Stimulated activated CD8-positive, alpha-beta memory T cell treated with anti-CD3 and anti-CD28 coated beads, Interleukin-15, amount 100 ng/mL, for 4 hours (primary cell): ENCODE measurements at regions not wholly inside any gene's neighbourhood (a gene's known extent, or its start where the extent isn't known, plus 50 kb on each side); places are given as distances from the start of the nearest gene placed in this dataset.

Experiments used
- DNase-seq, 2 donors: peaks; one replicate each; pipeline ENCODE4 v3.0.0-alpha.2; 2020; ENCODE audit warnings: low read depth in 2 of 2

GRCh38 chr6:43983191-43983590 lies 144.1 kb downstream of the MRPL14 start:
- no peak for DNase-seq

GRCh38 chr6:43982084-43982625 lies 145.1 kb downstream of the MRPL14 start:
- no peak for DNase-seq

GRCh38 chr6:43981363-43981990 lies 145.8 kb downstream of the MRPL14 start:
- no peak for DNase-seq

GRCh38 chr6:43980004-43980795 lies 147.1 kb downstream of the MRPL14 start:
- no peak for DNase-seq

- no peak for DNase-seq
Measured at GRCh38 chr6:43979525-43979924, 147.7 kb downstream of the MRPL14 start.

- no peak for DNase-seq
Measured at GRCh38 chr6:43978473-43979346, 148.5 kb downstream of the MRPL14 start.

GRCh38 chr6:43977404-43978111 lies 149.7 kb downstream of the MRPL14 start:
- DNase-seq: no peak

- DNase-seq: no peak
Measured at GRCh38 chr6:43976706-43977403, 150.4 kb downstream of the MRPL14 start.

- no peak for DNase-seq
Measured at GRCh38 chr6:43974643-43975230, 152.5 kb downstream of the MRPL14 start.

- no peak for DNase-seq
Measured at GRCh38 chr6:43973357-43973756, 153.9 kb downstream of the MRPL14 start.

- DNase-seq: no peak
Measured at GRCh38 chr6:43972913-43973300, 154.3 kb downstream of the MRPL14 start.

GRCh38 chr6:43972179-43972912 lies 154.9 kb downstream of the MRPL14 start:
- no peak for DNase-seq

- DNase-seq: no peak
Measured at GRCh38 chr6:43971776-43972126, 155.5 kb downstream of the MRPL14 start.

- DNase-seq: no peak
Measured at GRCh38 chr6:43970913-43971775, 156.1 kb downstream of the MRPL14 start.

- no peak for DNase-seq
Measured at GRCh38 chr6:43970068-43970912, 157.0 kb downstream of the MRPL14 start.

GRCh38 chr6:43969158-43969981 lies 157.9 kb downstream of the MRPL14 start:
- DNase-seq: no peak
